ENCODE measurements at regions not wholly inside any gene's neighbourhood (a gene's known extent, or its start where the extent isn't known, plus 50 kb on each side); places are given as distances from the start of the nearest gene placed in this dataset.

GRCh38 chr13:33766329-33767123, 51.4 kb upstream of the RFC3 start:
- H3K4me3 ChIP-seq (ENCODE audit: control insufficient read depth, low read depth, low read length) = no peak overlapping the region
- TF ChIP-seq CTCF (conservative IDR thresholded peaks at IDR 0.05; ENCODE audit: control insufficient read depth, insufficient read depth, low read depth, low read length) = no peak
- DNase-seq (ENCODE audit: low read depth) = no peak

- DNase-seq (ENCODE audit: low read depth) = no peak
Observed at GRCh38 chr13:33767140-33767539, 50.8 kb upstream of the RFC3 start.

More at GRCh38 chr13:33767140-33767539, 50.8 kb upstream of the RFC3 start:
- TF ChIP-seq CTCF (conservative IDR thresholded peaks at IDR 0.05; ENCODE audit: control insufficient read depth, insufficient read depth, low read depth, low read length) = no peak
- H3K4me3 ChIP-seq (ENCODE audit: control insufficient read depth, low read depth, low read length) = no peak overlapping the region
